Fibroblast of lung (primary cell): ENCODE measurements at regions not wholly inside any gene's neighbourhood (a gene's known extent, or its start where the extent isn't known, plus 50 kb on each side); places are given as distances from the start of the nearest gene placed in this dataset.
"Not testable (repeated sequence)": the region's sequence is repeated elsewhere in the genome, so short reads cannot be mapped to it uniquely, and the experiment has no call there.

Source experiments
- DNase-seq, 2 donors: peaks; one replicate each; pipeline versions ENCODE4 v3.0.0 to v3.0.0-alpha.2; 2010; ENCODE audit warnings: low read depth in 2 of 2
- H2AFZ ChIP-seq: 2 replicates; pipeline ENCODE4 v1.5.1; 2012; ENCODE audit warnings: low read length, control low read depth, inconsistent platforms
- H3K27ac ChIP-seq: 2 replicates; pipeline ENCODE4 v1.5.1; 2011; ENCODE audit warnings: low read length, control low read depth; ENCODE audit not compliant: insufficient read depth
- H3K27me3 ChIP-seq: 2 replicates; pipeline ENCODE4 v1.5.1; 2011; ENCODE audit warnings: mild to moderate bottlenecking, low read length; ENCODE audit not compliant: control insufficient read depth, insufficient read depth
- H3K36me3 ChIP-seq: 2 replicates; pipeline ENCODE4 v1.5.1; 2011; ENCODE audit warnings: low read length; ENCODE audit not compliant: control insufficient read depth, insufficient read depth
- H3K4me1 ChIP-seq: 2 replicates; pipeline ENCODE4 v1.5.1; 2011; ENCODE audit warnings: low read length; ENCODE audit not compliant: control insufficient read depth, insufficient read depth; ENCODE audit errors: extremely low read depth
- H3K4me2 ChIP-seq: 2 replicates; pipeline ENCODE4 v1.5.1; 2011; ENCODE audit warnings: low read length, control low read depth; ENCODE audit not compliant: insufficient read depth; ENCODE audit errors: extremely low read depth
- H3K4me3 ChIP-seq, 4 experiments: fragments of 200-600 bp in 1 of 4; sonication (generic) in 1 of 4; replicated peaks in 1 of 4; 2 replicates each; pipeline ENCODE4 v1.5.1; 2011 to 2016; ENCODE audit warnings: low read length in 4 of 4, low read depth in 3 of 4, mild to moderate bottlenecking in 3 of 4, control low read depth in 2 of 4, inconsistent platforms in 1 of 4, mixed read lengths in 1 of 4; ENCODE audit not compliant: insufficient read depth in 1 of 4; ENCODE audit errors: control extremely low read depth in 1 of 4
- H3K79me2 ChIP-seq: 2 replicates; pipeline ENCODE4 v1.5.1; 2012; ENCODE audit warnings: mild to moderate bottlenecking, low read length, inconsistent platforms; ENCODE audit not compliant: control insufficient read depth, insufficient read depth
- H3K9ac ChIP-seq: 2 replicates; pipeline ENCODE4 v1.5.1; 2011; ENCODE audit warnings: mild to moderate bottlenecking, low read length, control low read depth; ENCODE audit not compliant: insufficient read depth
- H3K9me3 ChIP-seq: 2 replicates; pipeline ENCODE4 v1.5.1; 2012; ENCODE audit warnings: low read depth, low read length; ENCODE audit not compliant: control insufficient read depth, insufficient read depth
- H4K20me1 ChIP-seq: 2 replicates; pipeline ENCODE4 v1.5.1; 2011; ENCODE audit warnings: low read length; ENCODE audit not compliant: control insufficient read depth, insufficient read depth; ENCODE audit errors: extremely low read depth
- CTCF ChIP-seq, 2 donors: IDR thresholded peaks in 1 of 2; conservative IDR thresholded peaks in 1 of 2; 1 replicate in 1 of 2; 2 replicates in 1 of 2; pipeline ENCODE4 v1.5.1; 2011 to 2012; ENCODE audit warnings: low read length in 2 of 2, control low read depth in 1 of 2, inconsistent platforms in 1 of 2, low read depth in 1 of 2, mild to moderate bottlenecking in 1 of 2
- EZH2 ChIP-seq: IDR thresholded peaks from 2 replicates; pipeline ENCODE4 v1.5.1; 2012; ENCODE audit warnings: low read length, control low read depth, mild to moderate bottlenecking; ENCODE audit errors: missing control alignments

GRCh38 chr13:62113179-62113578 is 697.5 kb upstream of the PCDH20 start:
- Histone ChIP-seq H4K20me1 (no peaks in the 10 kb centered on the region), H3K27me3 (no peaks in the 10 kb centered on the region), H3K9ac (no peak overlapping the region), H3K36me3 (no peaks in the 10 kb centered on the region), H3K9me3 (no peaks in the 10 kb centered on the region), H3K4me1 (no peaks in the 10 kb centered on the region), H3K4me3 (no peak overlapping the region), H2AFZ (no peak overlapping the region), H3K4me2 (no peak overlapping the region), H3K79me2 (no peaks in the 10 kb centered on the region), H3K27ac (no peak overlapping the region)
- TF ChIP-seq EZH2 = no peak
- TF ChIP-seq CTCF (conservative IDR thresholded peaks at IDR 0.05 in 1 of 2, IDR thresholded peaks at IDR 0.05 in 1 of 2; ENCODE audit: low read depth in 1 of 2, low read length in 2 of 2) = no peak
- peak; percentile 25 to 37 for DNase-seq

- Histone ChIP-seq H3K4me3 (no peak overlapping the region), H3K27me3 (no peaks in the 10 kb centered on the region), H3K4me2 (no peak overlapping the region), H3K4me1 (no peaks in the 10 kb centered on the region), H2AFZ (no peak overlapping the region), H4K20me1 (no peaks in the 10 kb centered on the region), H3K9me3 (no peaks in the 10 kb centered on the region), H3K79me2 (no peaks in the 10 kb centered on the region), H3K36me3 (no peaks in the 10 kb centered on the region), H3K9ac (no peak overlapping the region), H3K27ac (no peak overlapping the region)
- no peak for TF ChIP-seq EZH2
- no peak for TF ChIP-seq CTCF (conservative IDR thresholded peaks at IDR 0.05 in 1 of 2, IDR thresholded peaks at IDR 0.05 in 1 of 2; ENCODE audit: low read depth in 1 of 2, low read length in 2 of 2)
- DNase-seq = no peak
Observed at GRCh38 chr13:62110079-62110478, 694.4 kb upstream of the PCDH20 start.

- not testable (repeated sequence) for H3K9me3 ChIP-seq, H3K27ac ChIP-seq, H3K4me1 ChIP-seq, H2AFZ ChIP-seq, H3K4me3 ChIP-seq, H3K27me3 ChIP-seq, H3K4me2 ChIP-seq, DNase-seq, H3K79me2 ChIP-seq, H3K9ac ChIP-seq, H4K20me1 ChIP-seq, H3K36me3 ChIP-seq
Observed at GRCh38 chr13:62104136-62104535, 688.5 kb upstream of the PCDH20 start.

GRCh38 chr13:62096652-62097051 is 681.0 kb upstream of the PCDH20 start:
- Histone ChIP-seq H3K36me3 (no peaks in the 10 kb centered on the region), H3K4me2 (no peak overlapping the region), H3K9ac (no peak overlapping the region), H4K20me1 (no peaks in the 10 kb centered on the region), H3K79me2 (no peaks in the 10 kb centered on the region), H3K27ac (no peak overlapping the region), H3K4me3 (no peak overlapping the region), H2AFZ (no peak overlapping the region), H3K27me3 (no peaks in the 10 kb centered on the region), H3K9me3 (no peaks in the 10 kb centered on the region), H3K4me1 (no peaks in the 10 kb centered on the region)
- DNase-seq = no peak
- no peak for TF ChIP-seq CTCF (conservative IDR thresholded peaks at IDR 0.05 in 1 of 2, IDR thresholded peaks at IDR 0.05 in 1 of 2; ENCODE audit: low read depth in 1 of 2, low read length in 2 of 2)
- TF ChIP-seq EZH2 = no peak
